GM21786 (cell line): ENCODE measurements at regions not wholly inside any gene's neighbourhood (a gene's known extent, or its start where the extent isn't known, plus 50 kb on each side); places are given as distances from the start of the nearest gene placed in this dataset.

Source experiments
- ATAC-seq: cut with Tn5 transposase; IDR thresholded peaks from one replicate; pipeline ENCODE4 v1.9.1; 2021; ENCODE audit not compliant: unreplicated experiment

DNA sequence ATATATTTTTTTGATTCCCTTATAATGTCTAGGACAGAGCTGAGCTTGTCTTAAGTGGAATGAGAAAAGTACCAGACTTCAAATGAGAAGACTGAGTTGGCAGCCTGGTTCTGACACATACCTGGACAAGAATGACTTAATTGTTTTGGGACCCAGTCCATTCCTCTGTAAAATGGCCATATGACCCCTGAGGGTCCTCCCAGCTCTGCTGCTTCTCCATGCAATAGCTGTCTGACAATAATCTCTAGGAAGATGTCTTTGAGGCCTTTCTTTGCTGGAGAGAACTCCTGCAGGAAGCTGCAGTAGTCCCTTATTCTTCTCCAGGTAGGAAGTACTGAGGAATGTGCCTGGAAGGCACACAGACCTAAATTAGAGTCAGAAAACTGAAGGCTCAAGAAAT is 55.9 kb upstream of the SLIT3 start:
- ATAC-seq: no peak

GRCh38 chr5:169356181-169356580 is 55.2 kb upstream of the SLIT3 start:
- no peak for ATAC-seq

DNA sequence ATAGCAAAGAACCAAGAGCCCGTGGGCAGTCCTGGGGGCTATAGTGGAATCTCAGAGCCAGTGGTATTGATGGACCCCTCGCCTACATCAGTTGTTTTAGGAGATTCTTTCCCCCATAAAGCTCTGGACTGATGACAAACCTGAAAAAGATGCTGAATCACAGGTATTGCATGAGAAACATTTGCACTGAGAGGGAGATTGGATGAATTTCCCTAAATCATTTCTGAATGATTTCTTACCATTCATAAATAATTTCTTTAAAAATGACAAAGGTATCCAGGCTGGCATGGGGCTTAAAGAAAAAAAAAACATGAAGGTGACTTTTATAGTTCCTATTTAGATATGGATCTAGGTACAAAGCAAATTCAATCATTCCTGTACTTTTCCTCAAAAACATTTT is 54.0 kb upstream of the SLIT3 start:
- no peak for ATAC-seq

DNA sequence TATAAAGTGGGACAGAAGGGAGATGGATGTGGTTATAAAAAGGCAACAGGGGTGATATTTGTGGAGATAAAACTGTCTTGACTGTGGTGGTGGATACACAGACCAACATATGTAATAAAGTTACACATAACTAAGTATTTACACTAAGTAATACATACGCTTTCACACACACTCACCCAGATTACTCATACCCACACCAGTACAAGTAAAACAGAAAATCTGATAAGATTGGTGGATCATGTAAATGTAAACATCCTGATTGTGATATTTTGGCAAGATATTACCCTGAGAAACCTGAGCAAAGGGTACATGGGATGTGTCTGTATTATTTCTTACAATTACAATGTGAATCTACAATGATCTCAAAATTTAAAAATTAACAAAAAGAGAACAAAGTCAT is 53.3 kb upstream of the SLIT3 start:
- no peak for ATAC-seq

DNA sequence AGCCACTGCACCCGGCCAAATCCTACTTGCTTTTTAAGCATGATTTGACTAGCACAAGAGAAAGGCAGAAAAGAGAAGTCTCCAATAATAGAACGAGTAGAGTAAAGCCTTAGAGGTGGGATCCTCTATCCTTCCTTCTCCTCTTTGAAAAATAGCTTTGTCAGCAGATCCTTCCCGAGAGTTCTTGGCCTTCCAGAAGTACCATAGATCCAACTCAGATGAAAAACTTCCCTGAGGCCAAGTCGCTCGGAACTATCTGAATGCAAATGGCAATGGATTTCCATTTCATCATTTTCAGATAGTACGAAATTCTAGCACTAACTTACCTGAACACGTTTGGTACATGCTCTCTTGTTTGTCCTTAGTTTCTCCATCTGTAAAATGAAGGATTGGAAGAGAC is 52.0 kb upstream of the SLIT3 start:
- ATAC-seq: no peak

- no peak for ATAC-seq
Observed at GRCh38 chr5:169351721-169352120, 50.8 kb upstream of the SLIT3 start.

- no peak for ATAC-seq
Observed at GRCh38 chr5:169350759-169351240, 49.9 kb upstream of the SLIT3 start.
